ENCODE measurements at regions not wholly inside any gene's neighbourhood (a gene's known extent, or its start where the extent isn't known, plus 50 kb on each side); places are given as distances from the start of the nearest gene placed in this dataset.
"Not testable (repeated sequence)": the region's sequence is repeated elsewhere in the genome, so short reads cannot be mapped to it uniquely, and the experiment has no call there.

DNA sequence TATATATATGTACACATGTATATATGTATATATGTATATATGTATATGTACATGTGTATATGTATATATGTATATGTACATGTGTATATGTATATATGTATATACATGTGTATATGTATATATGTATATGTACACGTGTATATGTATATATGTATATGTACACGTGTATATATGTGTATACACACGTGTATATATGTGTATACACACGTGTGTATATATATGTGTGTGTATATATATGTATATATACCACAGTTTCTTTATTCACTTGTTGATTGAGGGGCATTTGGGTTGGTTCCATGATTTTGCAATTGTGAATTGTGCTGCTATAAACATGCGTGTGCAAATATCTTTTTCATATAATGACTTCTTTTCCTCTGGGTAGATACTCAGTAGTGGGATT lies 179.0 kb downstream of the ADCYAP1 start:
- not testable (repeated sequence) for H2AFZ ChIP-seq (ENCODE audit: insufficient read depth, low read length, poor library complexity); H3K79me2 ChIP-seq (ENCODE audit: control insufficient read depth, insufficient read depth, low read length, poor library complexity); H3K4me2 ChIP-seq (ENCODE audit: low read length); H3K27ac ChIP-seq (ENCODE audit: low read depth, low read length); H3K4ac ChIP-seq (ENCODE audit: low read depth, low read length); H3K4me3 ChIP-seq (ENCODE audit: low read depth, low read length); H3K14ac ChIP-seq (ENCODE audit: low read length); H3K9me3 ChIP-seq (ENCODE audit: insufficient read depth, low read depth, low read length); H3K27me3 ChIP-seq (ENCODE audit: insufficient read depth, low read length); H2AK5ac ChIP-seq (ENCODE audit: low read length); H3K4me1 ChIP-seq (ENCODE audit: control insufficient read depth in 1 of 2, insufficient read depth in 2 of 2, low read length in 2 of 2); H2BK120ac ChIP-seq (ENCODE audit: insufficient read depth, low read length, poor library complexity); H3K18ac ChIP-seq (ENCODE audit: low read length); H3K36me3 ChIP-seq (ENCODE audit: control insufficient read depth in 1 of 2, insufficient read depth in 2 of 2, low read length in 2 of 2); H3K23ac ChIP-seq (ENCODE audit: low read length); H3K79me1 ChIP-seq (ENCODE audit: low read length); H4K91ac ChIP-seq (ENCODE audit: low read depth, low read length); H4K8ac ChIP-seq (ENCODE audit: low read depth, low read length); H4K12ac ChIP-seq (ENCODE audit: low read depth, low read length); H2BK12ac ChIP-seq (ENCODE audit: low read length); H3K9ac ChIP-seq (ENCODE audit: low read length); H2BK5ac ChIP-seq (ENCODE audit: low read depth, low read length, poor library complexity); DNase-seq
- no CpG with 5 or more reads among the region's 5 CpGs for WGBS (ENCODE audit: extremely low coverage, insufficient coverage, insufficient read length)

DNA sequence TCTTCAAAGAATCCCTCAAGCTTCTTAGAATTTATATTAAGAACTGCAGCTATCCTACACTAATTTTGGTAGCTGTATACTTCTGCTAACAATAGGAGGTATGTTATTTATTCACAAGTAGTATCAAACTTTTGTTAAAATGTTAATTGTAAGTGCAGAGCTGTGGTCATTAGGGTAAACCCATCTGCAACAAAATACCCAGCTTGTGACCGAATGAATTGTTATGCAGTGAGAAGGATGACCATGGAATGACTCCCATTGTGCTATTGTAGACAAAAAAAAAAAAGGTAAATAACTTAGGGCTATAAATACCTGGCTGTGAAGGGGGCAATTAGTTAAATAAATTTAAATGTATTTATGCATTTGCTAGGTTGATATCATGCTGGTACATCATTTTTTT lies 186.1 kb downstream of the ADCYAP1 start:
- Histone ChIP-seq H3K79me2 (ENCODE audit: control insufficient read depth, insufficient read depth, low read length, poor library complexity) (no peaks in the 10 kb centered on the region), H3K14ac (ENCODE audit: low read length) (no peak overlapping the region), H2BK12ac (ENCODE audit: low read length) (no peak overlapping the region), H3K27ac (ENCODE audit: low read depth, low read length) (no peak overlapping the region), H3K36me3 (ENCODE audit: control insufficient read depth in 1 of 2, insufficient read depth in 2 of 2, low read length in 2 of 2) (no peaks in the 10 kb centered on the region), H3K4me3 (ENCODE audit: low read depth, low read length) (no peak overlapping the region), H3K18ac (ENCODE audit: low read length) (no peak overlapping the region), H4K12ac (ENCODE audit: low read depth, low read length) (no peak overlapping the region), H3K9me3 (ENCODE audit: insufficient read depth, low read depth, low read length) (no peaks in the 10 kb centered on the region), H2BK5ac (ENCODE audit: low read depth, low read length, poor library complexity) (no peak overlapping the region), H2AK5ac (ENCODE audit: low read length) (no peak overlapping the region), H4K8ac (ENCODE audit: low read depth, low read length) (no peak overlapping the region), H3K4ac (ENCODE audit: low read depth, low read length) (no peak overlapping the region), H3K9ac (ENCODE audit: low read length) (no peak overlapping the region), H3K27me3 (ENCODE audit: insufficient read depth, low read length) (no peaks in the 10 kb centered on the region), H3K4me1 (ENCODE audit: control insufficient read depth in 1 of 2, insufficient read depth in 2 of 2, low read length in 2 of 2) (no peaks in the 10 kb centered on the region), H4K91ac (ENCODE audit: low read depth, low read length) (no peak overlapping the region), H3K4me2 (ENCODE audit: low read length) (no peak overlapping the region), H2AFZ (ENCODE audit: insufficient read depth, low read length, poor library complexity) (no peak overlapping the region), H3K23ac (ENCODE audit: low read length) (no peak overlapping the region), H2BK120ac (ENCODE audit: insufficient read depth, low read length, poor library complexity) (no peak overlapping the region), H3K79me1 (ENCODE audit: low read length) (no peaks in the 10 kb centered on the region)
- DNase-seq, result no peak
- WGBS (ENCODE audit: extremely low coverage, insufficient coverage, insufficient read length), result no CpG with 5 or more reads among the region's 1 CpG

DNA sequence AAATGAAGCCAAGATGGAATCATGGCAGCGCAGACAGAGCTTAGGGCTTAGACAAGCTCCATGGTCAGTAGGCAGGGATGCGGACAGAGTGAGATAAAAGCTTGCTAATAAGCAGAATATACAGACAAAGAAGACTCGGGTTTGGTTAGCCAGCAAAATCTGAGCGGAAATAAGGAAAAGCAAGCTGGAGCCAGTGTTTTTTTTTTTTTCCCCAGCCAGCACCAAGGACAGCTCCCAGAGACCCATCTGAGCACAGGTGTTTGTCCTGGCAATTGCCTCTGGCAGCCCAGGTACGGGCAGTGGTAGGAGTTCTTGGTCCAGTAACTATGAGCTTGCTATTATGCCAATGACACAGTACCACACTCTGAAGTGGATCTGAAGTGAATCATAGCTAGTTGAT lies 187.6 kb downstream of the ADCYAP1 start:
- no peak overlapping the region for H3K27ac ChIP-seq (ENCODE audit: low read depth, low read length)
- H3K18ac ChIP-seq (ENCODE audit: low read length), result no peak overlapping the region
- H3K14ac ChIP-seq (ENCODE audit: low read length), result no peak overlapping the region
- H3K4me3 ChIP-seq (ENCODE audit: low read depth, low read length), result no peak overlapping the region
- H3K9me3 ChIP-seq (ENCODE audit: insufficient read depth, low read depth, low read length), result no peaks in the 10 kb centered on the region
- H3K4ac ChIP-seq (ENCODE audit: low read depth, low read length), result no peak overlapping the region
- no peak overlapping the region for H4K12ac ChIP-seq (ENCODE audit: low read depth, low read length)
- no peak overlapping the region for H2BK120ac ChIP-seq (ENCODE audit: insufficient read depth, low read length, poor library complexity)
- H3K4me1 ChIP-seq (ENCODE audit: control insufficient read depth in 1 of 2, insufficient read depth in 2 of 2, low read length in 2 of 2), result no peaks in the 10 kb centered on the region
- H2AFZ ChIP-seq (ENCODE audit: insufficient read depth, low read length, poor library complexity), result no peak overlapping the region
- no peak overlapping the region for H3K4me2 ChIP-seq (ENCODE audit: low read length)
- no peaks in the 10 kb centered on the region for H3K79me1 ChIP-seq (ENCODE audit: low read length)
- no peak overlapping the region for H3K9ac ChIP-seq (ENCODE audit: low read length)
- H3K36me3 ChIP-seq (ENCODE audit: control insufficient read depth in 1 of 2, insufficient read depth in 2 of 2, low read length in 2 of 2), result no peaks in the 10 kb centered on the region
- WGBS (ENCODE audit: extremely low coverage, insufficient coverage, insufficient read length), result no CpG with 5 or more reads among the region's 5 CpGs
- H2BK5ac ChIP-seq (ENCODE audit: low read depth, low read length, poor library complexity), result no peak overlapping the region
- no peak overlapping the region for H4K91ac ChIP-seq (ENCODE audit: low read depth, low read length)
- H3K79me2 ChIP-seq (ENCODE audit: control insufficient read depth, insufficient read depth, low read length, poor library complexity), result no peaks in the 10 kb centered on the region
- peak; percentile 1 to 53 for DNase-seq
- H2AK5ac ChIP-seq (ENCODE audit: low read length), result no peak overlapping the region
- no peak overlapping the region for H3K23ac ChIP-seq (ENCODE audit: low read length)
- no peak overlapping the region for H2BK12ac ChIP-seq (ENCODE audit: low read length)
- H4K8ac ChIP-seq (ENCODE audit: low read depth, low read length), result no peak overlapping the region
- no peaks in the 10 kb centered on the region for H3K27me3 ChIP-seq (ENCODE audit: insufficient read depth, low read length)

DNA sequence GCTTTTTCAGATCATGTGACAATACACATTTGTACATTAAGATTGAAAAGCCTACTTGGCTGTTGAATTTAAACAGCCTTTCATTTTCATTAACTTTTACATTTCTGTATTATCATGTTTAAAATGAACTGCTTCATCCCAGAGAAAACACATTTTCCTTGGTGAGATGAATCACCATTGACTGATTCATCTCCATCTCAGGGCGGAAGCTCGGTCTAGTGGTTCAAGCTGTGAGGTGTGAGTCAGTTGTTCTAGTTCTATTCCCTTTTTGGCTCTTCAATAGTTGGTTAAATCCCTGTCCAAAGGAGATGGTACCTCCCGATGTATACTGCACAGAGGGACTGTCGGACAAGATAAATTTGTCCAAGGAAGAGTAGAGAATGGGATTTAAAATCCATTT lies 189.7 kb downstream of the ADCYAP1 start:
- no peak overlapping the region for H3K4me3 ChIP-seq (ENCODE audit: low read depth, low read length)
- H2AK5ac ChIP-seq (ENCODE audit: low read length), result no peak overlapping the region
- H2AFZ ChIP-seq (ENCODE audit: insufficient read depth, low read length, poor library complexity), result no peak overlapping the region
- no peaks in the 10 kb centered on the region for H3K9me3 ChIP-seq (ENCODE audit: insufficient read depth, low read depth, low read length)
- H3K18ac ChIP-seq (ENCODE audit: low read length), result no peak overlapping the region
- H3K23ac ChIP-seq (ENCODE audit: low read length), result no peak overlapping the region
- no peak overlapping the region for H3K9ac ChIP-seq (ENCODE audit: low read length)
- H4K91ac ChIP-seq (ENCODE audit: low read depth, low read length), result no peak overlapping the region
- H3K27me3 ChIP-seq (ENCODE audit: insufficient read depth, low read length), result no peaks in the 10 kb centered on the region
- no peak overlapping the region for H2BK120ac ChIP-seq (ENCODE audit: insufficient read depth, low read length, poor library complexity)
- no peaks in the 10 kb centered on the region for H3K4me1 ChIP-seq (ENCODE audit: control insufficient read depth in 1 of 2, insufficient read depth in 2 of 2, low read length in 2 of 2)
- no peaks in the 10 kb centered on the region for H3K36me3 ChIP-seq (ENCODE audit: control insufficient read depth in 1 of 2, insufficient read depth in 2 of 2, low read length in 2 of 2)
- H2BK5ac ChIP-seq (ENCODE audit: low read depth, low read length, poor library complexity), result no peak overlapping the region
- no peak overlapping the region for H2BK12ac ChIP-seq (ENCODE audit: low read length)
- no peak overlapping the region for H3K14ac ChIP-seq (ENCODE audit: low read length)
- no peaks in the 10 kb centered on the region for H3K79me1 ChIP-seq (ENCODE audit: low read length)
- H4K12ac ChIP-seq (ENCODE audit: low read depth, low read length), result no peak overlapping the region
- no CpG with 5 or more reads among the region's 4 CpGs for WGBS (ENCODE audit: extremely low coverage, insufficient coverage, insufficient read length)
- no peak overlapping the region for H4K8ac ChIP-seq (ENCODE audit: low read depth, low read length)
- no peak overlapping the region for H3K4me2 ChIP-seq (ENCODE audit: low read length)
- no peak for DNase-seq
- H3K27ac ChIP-seq (ENCODE audit: low read depth, low read length), result no peak overlapping the region
- no peak overlapping the region for H3K4ac ChIP-seq (ENCODE audit: low read depth, low read length)
- no peaks in the 10 kb centered on the region for H3K79me2 ChIP-seq (ENCODE audit: control insufficient read depth, insufficient read depth, low read length, poor library complexity)

Measured in trophoblast cell (in vitro differentiated cells and primary cell).